ENCODE measurements at regions not wholly inside any gene's neighbourhood (a gene's known extent, or its start where the extent isn't known, plus 50 kb on each side); places are given as distances from the start of the nearest gene placed in this dataset.

GRCh38 chr3:167184511-167184910 lies 195.6 kb downstream of the ZBBX start:
- TF ChIP-seq EZH2 (IDR thresholded peaks at IDR 0.05; ENCODE audit: borderline replicate concordance, insufficient read depth, low read depth, low read length, poor library complexity, severe bottlenecking) (no peak), CTCF (IDR thresholded peaks at IDR 0.05) (no peak)
